ENCODE measurements at regions not wholly inside any gene's neighbourhood (a gene's known extent, or its start where the extent isn't known, plus 50 kb on each side); places are given as distances from the start of the nearest gene placed in this dataset.

- TF ChIP-seq CTCF (IDR thresholded peaks at IDR 0.05; ENCODE audit: insufficient read depth, low read length, poor library complexity, severe bottlenecking) (no peak), EZH2phosphoT487 (conservative IDR thresholded peaks at IDR 0.05; ENCODE audit: low read length) (no peak)
These were observed 54.2 kb upstream of the MLIP start for GRCh38 chr6:54057058-54057457.
